NCI-H2081 treated with DMSO at 0.1 percent for 48 hours (cell line): ENCODE measurements at regions not wholly inside any gene's neighbourhood (a gene's known extent, or its start where the extent isn't known, plus 50 kb on each side); places are given as distances from the start of the nearest gene placed in this dataset.
A peak's percentile ranks its signal among the peaks of the same experiment; 100 is the strongest.

Source experiments
- DNase-seq: peaks from one replicate; lab custom pipeline; 2025; lab: John Stamatoyannopoulos, UW

- no peak for DNase-seq
These were observed 237.0 kb upstream of the SLC14A2 start for GRCh38 chr18:45378308-45378707.

DNA sequence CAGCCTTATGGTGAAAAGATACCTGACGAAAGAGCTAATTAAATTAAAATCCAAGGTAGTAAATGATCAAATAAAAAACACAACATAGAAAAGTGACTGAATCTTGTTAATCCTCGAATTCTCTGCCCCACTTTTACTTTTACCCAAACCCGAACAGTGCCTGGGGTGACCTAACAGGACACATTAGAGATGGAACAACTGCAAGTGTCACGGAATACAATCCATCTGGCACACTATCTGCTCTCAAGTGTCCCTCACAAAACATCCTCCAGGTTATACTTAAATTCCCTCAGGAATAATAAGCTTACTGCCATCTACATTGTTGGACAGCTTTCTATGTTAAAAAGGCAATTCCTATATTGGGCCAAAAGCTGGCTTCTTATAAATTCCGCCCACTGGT lies 236.3 kb upstream of the SLC14A2 start:
- DNase-seq = no peak

DNA sequence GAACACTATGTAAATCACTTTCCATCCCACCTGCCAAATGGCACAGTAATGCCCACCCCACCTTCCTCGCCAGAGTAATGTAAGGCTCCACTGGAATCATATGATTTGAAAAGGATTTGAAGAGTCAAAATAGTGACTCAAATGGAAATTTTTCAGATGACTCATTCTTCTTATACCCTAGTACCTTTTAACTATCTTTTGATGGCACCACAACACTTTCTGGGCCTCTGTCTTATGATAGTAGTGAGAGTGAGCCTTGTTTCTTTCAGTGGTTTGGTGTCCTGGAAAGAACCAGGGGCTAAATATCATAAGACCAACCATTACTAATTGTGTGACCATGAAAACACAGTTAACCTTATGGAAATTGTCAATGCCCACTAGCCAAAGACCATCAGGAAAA lies 235.4 kb upstream of the SLC14A2 start:
- no peak for DNase-seq

DNA sequence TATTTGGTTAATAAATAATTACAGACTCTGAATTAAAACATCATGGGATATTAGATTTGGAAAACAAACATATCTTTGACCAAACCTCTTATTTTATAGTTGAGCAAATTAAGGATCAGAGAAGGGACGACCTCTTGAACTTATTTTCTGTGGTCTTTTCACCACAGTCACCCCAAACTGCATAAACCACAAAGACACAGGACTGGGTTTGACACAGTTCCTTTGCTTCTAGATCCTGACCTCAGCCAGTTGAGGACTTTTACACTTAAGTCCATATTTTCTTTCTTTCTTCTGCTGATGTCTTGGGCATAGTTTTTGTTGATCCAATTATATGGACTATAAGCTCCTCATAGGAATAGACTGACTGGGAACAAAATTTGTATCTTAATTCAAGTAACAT lies 234.0 kb upstream of the SLC14A2 start:
- DNase-seq = no peak

DNA sequence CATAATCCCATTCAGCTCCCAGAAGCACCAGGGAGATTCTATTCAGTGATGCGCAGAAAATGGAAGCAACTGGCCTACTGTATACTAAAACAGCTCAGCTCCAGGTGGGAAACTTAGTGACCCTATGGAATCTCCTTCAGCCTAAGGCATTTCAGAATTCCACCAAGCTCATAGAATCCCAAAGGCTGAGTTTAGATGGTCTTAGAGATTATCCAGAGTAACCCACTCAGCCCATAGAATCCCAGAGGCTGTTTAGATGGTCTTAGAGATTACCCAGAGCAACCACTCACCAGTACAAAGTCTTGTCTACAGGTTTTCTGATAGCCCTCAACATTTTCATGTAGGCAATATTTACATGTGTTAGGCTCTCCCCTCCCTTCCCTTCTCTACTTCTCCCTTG lies 232.0 kb upstream of the SLC14A2 start:
- no peak for DNase-seq

GRCh38 chr18:45384137-45384961 lies 230.9 kb upstream of the SLC14A2 start:
- peak; percentile 10 for DNase-seq

- no peak for DNase-seq
These were observed 230.3 kb upstream of the SLC14A2 start for GRCh38 chr18:45384962-45385315.

- DNase-seq = peak; percentile 9
These were observed 229.1 kb upstream of the SLC14A2 start for GRCh38 chr18:45386041-45386655.

DNA sequence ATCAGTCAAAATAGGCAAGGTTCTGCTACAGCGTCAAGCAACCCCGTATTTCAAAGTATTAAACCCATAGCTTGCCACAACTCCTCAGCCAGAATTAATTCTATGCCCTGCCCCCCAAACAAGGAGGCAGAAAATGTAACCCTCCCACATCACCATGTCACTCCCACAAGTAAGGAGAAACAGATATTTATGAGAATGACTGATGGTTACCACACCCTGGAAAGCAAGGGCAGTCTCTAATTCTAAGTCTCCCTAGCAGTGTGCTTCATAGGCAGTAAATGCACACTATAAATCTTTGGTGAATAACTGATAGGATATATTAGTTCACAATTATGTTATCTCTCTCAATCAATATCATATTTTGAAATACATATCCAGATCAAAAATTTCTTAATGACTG lies 228.0 kb upstream of the SLC14A2 start:
- no peak for DNase-seq

GRCh38 chr18:45398448-45398847 lies 216.8 kb upstream of the SLC14A2 start:
- DNase-seq = no peak

GRCh38 chr18:45399146-45399545 lies 216.1 kb upstream of the SLC14A2 start:
- DNase-seq = no peak

- DNase-seq = no peak
These were observed 215.6 kb upstream of the SLC14A2 start for GRCh38 chr18:45399643-45400042.

- no peak for DNase-seq
These were observed 212.7 kb upstream of the SLC14A2 start for GRCh38 chr18:45402485-45403056.

GRCh38 chr18:45403341-45404049 lies 211.8 kb upstream of the SLC14A2 start:
- DNase-seq = no peak

DNA sequence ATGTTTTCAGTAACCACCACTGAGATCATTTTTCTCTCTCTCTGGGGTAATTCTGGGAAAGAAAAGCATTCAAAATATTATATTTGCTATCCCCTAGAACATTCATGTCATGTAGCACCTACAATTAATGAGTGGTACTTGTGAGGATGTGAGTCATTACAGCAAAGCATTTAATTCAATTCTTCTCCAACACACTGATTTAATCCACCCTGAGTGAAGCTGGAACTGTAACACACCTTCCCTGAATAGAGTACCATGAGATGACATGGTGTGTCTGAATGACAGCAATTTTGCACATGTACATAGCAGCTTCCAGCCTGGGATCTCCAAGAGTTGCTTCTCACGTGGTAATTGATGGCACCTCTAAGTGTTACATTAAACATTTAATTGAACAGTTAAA lies 207.1 kb upstream of the SLC14A2 start:
- no peak for DNase-seq

- no peak for DNase-seq
These were observed 205.3 kb upstream of the SLC14A2 start for GRCh38 chr18:45409971-45410370.

DNA sequence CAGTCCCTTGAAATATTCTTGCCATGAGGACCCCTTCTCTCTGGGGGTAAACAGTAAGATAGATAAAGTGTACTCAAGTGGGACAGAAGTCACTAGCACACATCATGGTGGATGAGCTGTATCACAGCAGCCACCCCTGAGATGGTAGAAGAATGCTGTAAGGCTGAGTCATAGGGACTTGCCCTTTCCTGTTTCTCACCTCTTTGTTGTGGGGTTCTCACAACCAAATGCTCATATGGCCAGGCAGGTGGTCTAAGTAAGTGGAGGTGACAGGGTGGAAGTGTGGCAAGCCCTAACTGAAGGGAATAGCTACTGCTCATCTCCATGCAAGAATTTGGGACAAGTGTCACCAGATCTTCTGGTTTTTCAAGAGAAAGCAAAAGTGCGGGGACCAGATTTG lies 202.7 kb upstream of the SLC14A2 start:
- DNase-seq = no peak

- DNase-seq = no peak
These were observed 202.0 kb upstream of the SLC14A2 start for GRCh38 chr18:45413180-45413836.

GRCh38 chr18:45415614-45416013 lies 199.7 kb upstream of the SLC14A2 start:
- no peak for DNase-seq

DNA sequence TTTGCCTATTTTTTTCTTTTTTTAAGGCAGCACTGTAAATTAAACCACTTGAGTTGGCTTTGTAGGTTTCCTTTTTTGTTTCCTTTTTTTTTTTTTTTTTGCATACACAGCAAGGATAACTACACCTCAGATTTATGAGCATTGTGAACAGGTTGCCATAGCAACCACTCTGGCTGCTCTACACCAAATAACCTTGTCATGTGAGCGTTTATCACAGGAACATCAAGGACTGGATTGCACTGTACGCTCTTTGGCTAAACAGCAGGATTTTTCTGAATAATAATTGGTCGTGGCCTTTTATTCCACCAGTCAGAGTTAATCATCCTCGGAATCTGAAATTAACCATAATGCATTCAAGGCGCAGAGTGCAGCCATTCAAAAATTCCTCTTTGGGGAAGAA lies 199.1 kb upstream of the SLC14A2 start:
- no peak for DNase-seq

GRCh38 chr18:45417392-45417791 lies 197.9 kb upstream of the SLC14A2 start:
- no peak for DNase-seq

- peak; percentile 18 for DNase-seq
These were observed 191.6 kb upstream of the SLC14A2 start for GRCh38 chr18:45423659-45424058.
